Upper lobe of left lung (tissue), 6 donors: ENCODE measurements at regions not wholly inside any gene's neighbourhood (a gene's known extent, or its start where the extent isn't known, plus 50 kb on each side); places are given as distances from the start of the nearest gene placed in this dataset.

Source experiments
- ATAC-seq, 2 donors: fragments of 200-7000 bp; cut with Tn5 transposase; one replicate each; pipeline ENCODE4 v1.9.1; 2022; ENCODE audit warnings: mild to moderate bottlenecking in 2 of 2, moderate library complexity in 2 of 2; ENCODE audit not compliant: low FRiP score in 2 of 2
- DNase-seq, 2 donors: peaks; one replicate each; pipeline ENCODE4 v3.0.0-alpha.2; 2019 to 2020
- H3K27ac ChIP-seq, 4 donors: fragments of 200-600 bp; sonication (generic); one replicate each; pipeline ENCODE4 v1.5.1; 2016 to 2019
- H3K27me3 ChIP-seq, 4 donors: fragments of 200-600 bp; sonication (generic); one replicate each; pipeline ENCODE4 v1.5.1; 2017 to 2019
- H3K36me3 ChIP-seq, 4 donors: fragments of 200-600 bp; sonication (generic); one replicate each; pipeline ENCODE4 v1.5.1; 2016 to 2019
- H3K4me1 ChIP-seq, 4 donors: fragments of 200-600 bp; sonication (generic); one replicate each; pipeline ENCODE4 v1.5.1; 2018 to 2019
- H3K4me3 ChIP-seq, 4 donors: fragments of 200-600 bp; sonication (generic); one replicate each; pipeline ENCODE4 v1.5.1; 2017 to 2019; ENCODE audit warnings: mild to moderate bottlenecking in 2 of 4, moderate library complexity in 1 of 4
- H3K9me3 ChIP-seq, 4 donors: fragments of 200-600 bp; sonication (generic); one replicate each; pipeline ENCODE4 v1.5.1; 2018 to 2019
- CTCF ChIP-seq, 6 experiments: fragments of 450-650 bp in 4 of 6; fragments of 200-600 bp in 2 of 6; sonication (generic) in 2 of 6; IDR thresholded peaks; one replicate each; pipeline ENCODE4 v1.5.1; 2016 to 2019; ENCODE audit warnings: antibody characterized with exemption in 6 of 6
- EP300 ChIP-seq, 4 donors: sonication (generic); formaldehyde crosslinking; IDR thresholded peaks; one replicate each; pipeline ENCODE4 v1.5.1; 2017; ENCODE audit warnings: antibody characterized with exemption in 4 of 4, control low read depth in 2 of 4
- POLR2A ChIP-seq, 4 donors: fragments of 450-650 bp; IDR thresholded peaks; one replicate each; pipeline ENCODE4 v1.5.1; 2016 to 2017; ENCODE audit warnings: antibody characterized with exemption in 4 of 4, mild to moderate bottlenecking in 2 of 4
- POLR2AphosphoS5 ChIP-seq, 2 donors: sonication (generic); formaldehyde crosslinking; IDR thresholded peaks; one replicate each; pipeline ENCODE4 v1.5.1; 2017; ENCODE audit warnings: antibody characterized with exemption in 2 of 2
- WGBS, 2 donors: methylation state at CpG; one replicate each; pipeline ENCODE4 v1.1.5; 2017 to 2018; 5-methylcytosine and 5-hydroxymethylcytosine counted together
- donor health status: DM: no; HTN: no; CAD: no; lungs with moderate emphysema.
- donor health status: DM: no; HTN: yes; CAD: no; lungs with severe emphysema.

- H3K27ac ChIP-seq = no peak overlapping the region
- no peak for ATAC-seq
- no peak for DNase-seq
- no peaks in the 10 kb centered on the region for H3K36me3 ChIP-seq
- no peaks in the 10 kb centered on the region for H3K4me1 ChIP-seq
- no peaks in the 10 kb centered on the region for H3K27me3 ChIP-seq
- no peaks in the 10 kb centered on the region for H3K9me3 ChIP-seq
- 49 to 53% methylated on average over 11 of the region's 11 CpGs for WGBS, 2 donors
- no peak for TF ChIP-seq EP300 (IDR thresholded peaks at IDR 0.05)
- no peak for TF ChIP-seq POLR2AphosphoS5 (IDR thresholded peaks at IDR 0.05)
- TF ChIP-seq POLR2A (IDR thresholded peaks at IDR 0.05) = no peak
- no peak for TF ChIP-seq CTCF (IDR thresholded peaks at IDR 0.05)
- no peak overlapping the region for H3K4me3 ChIP-seq
Measured at GRCh38 chr1:181356505-181357340, 126.6 kb upstream of the CACNA1E start.

GRCh38 chr1:181359012-181359411 is 124.3 kb upstream of the CACNA1E start:
- Histone ChIP-seq H3K4me1 (no peaks in the 10 kb centered on the region), H3K36me3 (no peaks in the 10 kb centered on the region), H3K9me3 (no peaks in the 10 kb centered on the region), H3K4me3 (no peak overlapping the region), H3K27me3 (no peaks in the 10 kb centered on the region), H3K27ac (no peak overlapping the region)
- no peak for ATAC-seq
- TF ChIP-seq CTCF (IDR thresholded peaks at IDR 0.05) = no peak
- TF ChIP-seq POLR2AphosphoS5 (IDR thresholded peaks at IDR 0.05) = no peak
- TF ChIP-seq EP300 (IDR thresholded peaks at IDR 0.05) = no peak
- no peak for TF ChIP-seq POLR2A (IDR thresholded peaks at IDR 0.05)
- 67 to 88% methylated on average over 2 of the region's 2 CpGs for WGBS, 2 donors
- DNase-seq = no peak

GRCh38 chr1:181364801-181365200 is 118.5 kb upstream of the CACNA1E start:
- Histone ChIP-seq H3K4me1 (no peaks in the 10 kb centered on the region), H3K27ac (no peak overlapping the region), H3K4me3 (no peak overlapping the region), H3K27me3 (no peaks in the 10 kb centered on the region), H3K36me3 (no peaks in the 10 kb centered on the region), H3K9me3 (no peaks in the 10 kb centered on the region)
- DNase-seq (no peak), ATAC-seq (peak in 1 of 2 donors; percentile 13)
- WGBS, 2 donors = 59 to 100% methylated on average over 3 of the region's 3 CpGs
- TF ChIP-seq CTCF (IDR thresholded peaks at IDR 0.05) = no peak
- TF ChIP-seq POLR2AphosphoS5 (IDR thresholded peaks at IDR 0.05) = no peak
- no peak for TF ChIP-seq POLR2A (IDR thresholded peaks at IDR 0.05)
- no peak for TF ChIP-seq EP300 (IDR thresholded peaks at IDR 0.05)

- Histone ChIP-seq H3K36me3 (no peaks in the 10 kb centered on the region), H3K27ac (no peak overlapping the region), H3K27me3 (no peaks in the 10 kb centered on the region), H3K9me3 (peaks cover 0 to 4% (median 0%) of the 10 kb centered on the region in 4 donors), H3K4me1 (no peaks in the 10 kb centered on the region), H3K4me3 (no peak overlapping the region)
- TF ChIP-seq CTCF (IDR thresholded peaks at IDR 0.05) (no peak), POLR2AphosphoS5 (IDR thresholded peaks at IDR 0.05) (no peak), POLR2A (IDR thresholded peaks at IDR 0.05) (no peak), EP300 (IDR thresholded peaks at IDR 0.05) (no peak)
- peak in 1 of 2 donors; percentile 26 for DNase-seq
- WGBS, 2 donors = 89 to 95% methylated on average over 8 of the region's 8 CpGs
- ATAC-seq = no peak
Measured at GRCh38 chr1:181366910-181367309, 116.4 kb upstream of the CACNA1E start.

- Histone ChIP-seq H3K36me3 (no peaks in the 10 kb centered on the region), H3K4me1 (no peaks in the 10 kb centered on the region), H3K4me3 (no peak overlapping the region), H3K27ac (no peak overlapping the region), H3K27me3 (no peaks in the 10 kb centered on the region), H3K9me3 (peaks cover 0 to 7% (median 0%) of the 10 kb centered on the region in 4 donors)
- ATAC-seq (no peak), DNase-seq (no peak)
- WGBS, 2 donors = 76 to 81% methylated on average over 4 of the region's 4 CpGs
- TF ChIP-seq CTCF (IDR thresholded peaks at IDR 0.05) = no peak
- TF ChIP-seq EP300 (IDR thresholded peaks at IDR 0.05) = no peak
- TF ChIP-seq POLR2AphosphoS5 (IDR thresholded peaks at IDR 0.05) = no peak
- TF ChIP-seq POLR2A (IDR thresholded peaks at IDR 0.05) = no peak
Measured at GRCh38 chr1:181369416-181369815, 113.9 kb upstream of the CACNA1E start.
